ENCODE measurements at regions not wholly inside any gene's neighbourhood (a gene's known extent, or its start where the extent isn't known, plus 50 kb on each side); places are given as distances from the start of the nearest gene placed in this dataset.
"Not testable (repeated sequence)": the region's sequence is repeated elsewhere in the genome, so short reads cannot be mapped to it uniquely, and the experiment has no call there.

DNA sequence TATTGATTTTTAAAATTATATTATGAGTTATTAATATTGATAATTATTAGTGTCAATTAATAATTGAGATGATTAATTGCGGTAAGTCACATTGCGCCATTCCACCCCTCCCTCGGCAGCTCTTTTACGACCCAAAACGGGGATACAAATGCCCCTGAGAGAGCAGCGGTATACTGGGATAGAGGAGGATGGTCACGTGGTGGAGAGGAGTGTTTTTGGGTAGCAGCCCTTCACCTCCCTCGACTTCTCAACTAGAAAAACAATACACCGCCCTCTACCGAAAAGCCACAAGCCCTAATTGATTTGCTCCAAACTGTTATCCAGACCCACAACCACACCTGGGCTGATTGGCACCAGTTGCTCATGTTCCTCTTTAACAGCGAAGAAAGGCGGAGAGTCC is 71.0 kb downstream of the DAPL1 start:
- not testable (repeated sequence) for DNase-seq

GRCh38 chr2:158867531-158868191 is 72.5 kb downstream of the DAPL1 start:
- DNase-seq, result not testable (repeated sequence)

DNA sequence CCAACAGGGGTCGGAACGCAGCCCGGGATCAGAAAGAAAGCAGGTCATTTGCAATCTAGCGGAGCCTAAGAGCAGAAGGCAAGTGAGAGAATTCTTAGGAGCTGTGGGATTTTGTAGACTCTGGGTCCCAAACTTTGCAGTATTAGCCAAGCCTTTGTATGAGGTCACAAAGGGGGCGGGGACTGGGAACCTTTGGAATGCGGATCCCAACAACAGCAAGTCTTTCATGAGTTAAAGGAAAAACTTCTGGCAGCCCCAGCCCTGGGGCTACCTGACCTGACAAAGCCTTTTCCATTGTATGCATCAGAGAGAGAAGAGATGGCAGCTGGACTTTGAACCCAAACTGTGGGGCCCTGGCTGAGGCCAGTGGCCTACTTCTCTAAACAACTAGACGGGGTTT is 73.3 kb downstream of the DAPL1 start:
- not testable (repeated sequence) for DNase-seq

DNA sequence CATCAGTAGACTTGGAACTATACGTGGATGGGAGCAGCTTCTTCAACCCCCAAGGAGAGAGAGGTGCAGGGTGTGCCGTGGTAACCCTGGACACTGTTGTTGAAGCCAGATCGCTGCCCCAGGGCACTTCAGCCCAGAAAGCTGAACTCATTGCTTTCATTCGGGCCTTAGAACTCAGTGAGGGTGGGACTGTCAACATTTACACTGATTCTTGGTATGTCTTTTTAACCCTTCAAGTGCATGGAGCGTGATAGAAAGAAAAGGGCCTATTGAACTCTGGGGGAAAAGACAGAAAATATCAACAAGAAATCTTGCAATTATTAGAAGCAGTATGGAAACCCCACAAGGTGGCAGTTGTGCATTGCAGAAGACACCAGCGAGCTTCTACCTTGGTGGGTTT is 74.0 kb downstream of the DAPL1 start:
- DNase-seq, result not testable (repeated sequence)

GRCh38 chr2:158869609-158870008 is 74.5 kb downstream of the DAPL1 start:
- not testable (repeated sequence) for DNase-seq

- DNase-seq, result no peak
Observed at GRCh38 chr2:158878003-158878402, 82.9 kb downstream of the DAPL1 start.

GRCh38 chr2:158879229-158879903 is 84.2 kb downstream of the DAPL1 start:
- no peak for DNase-seq

GRCh38 chr2:158882297-158882696 is 86.1 kb upstream of the TANC1 start:
- no peak for DNase-seq

GRCh38 chr2:158884552-158884951 is 83.9 kb upstream of the TANC1 start:
- DNase-seq, result not testable (repeated sequence)

DNA sequence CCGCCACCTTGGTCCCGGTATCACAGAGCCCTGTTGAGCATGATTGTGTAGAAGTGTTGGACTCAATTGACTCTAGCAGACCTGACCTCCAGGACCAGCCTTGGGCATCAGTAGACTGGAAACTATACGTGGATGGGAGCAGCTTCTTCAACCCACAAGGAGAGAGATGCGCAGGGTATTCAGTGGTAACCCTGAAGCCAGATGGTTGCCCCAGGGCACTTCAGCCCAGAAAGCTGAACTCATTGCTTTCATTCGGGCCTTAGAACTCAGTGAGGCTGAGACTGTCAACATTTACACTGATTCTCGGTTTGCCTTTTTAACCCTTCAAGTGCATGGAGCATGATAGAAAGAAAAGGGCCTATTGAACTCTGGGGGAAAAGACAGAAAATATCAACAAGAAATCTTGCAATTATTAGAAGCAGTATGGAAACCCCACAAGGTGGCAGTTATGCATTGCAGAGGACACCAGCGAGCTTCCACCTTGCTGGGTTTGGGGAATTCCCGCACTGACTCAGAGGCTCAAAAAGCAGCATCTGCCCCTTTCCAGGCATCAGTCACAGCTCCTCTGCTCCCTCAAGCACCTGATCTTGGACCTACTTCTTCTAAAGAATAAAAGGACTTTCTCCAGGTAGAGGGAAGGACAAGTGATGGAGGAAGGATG is 83.3 kb upstream of the TANC1 start:
- DNase-seq, result not testable (repeated sequence)

DNA sequence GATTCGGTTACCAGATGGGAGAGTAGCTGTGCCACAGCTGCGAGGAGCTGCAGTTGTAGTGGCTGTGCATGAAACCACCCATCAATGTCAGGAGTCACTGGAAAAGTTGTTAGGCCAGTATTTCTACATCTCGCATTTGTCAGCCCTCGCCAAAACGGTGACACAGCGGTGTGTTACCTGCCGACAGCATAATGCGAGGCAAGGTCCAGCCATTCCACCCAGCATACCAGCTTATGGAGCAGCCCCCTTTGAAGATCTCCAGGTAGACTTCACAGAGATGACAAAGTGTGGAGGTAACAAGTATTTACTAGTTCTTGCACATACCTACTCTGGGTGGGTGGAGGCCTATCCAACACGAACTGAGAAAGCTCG is 82.8 kb upstream of the TANC1 start:
- not testable (repeated sequence) for DNase-seq

GRCh38 chr2:158889135-158889853 is 79.1 kb upstream of the TANC1 start:
- DNase-seq, result no peak

DNA sequence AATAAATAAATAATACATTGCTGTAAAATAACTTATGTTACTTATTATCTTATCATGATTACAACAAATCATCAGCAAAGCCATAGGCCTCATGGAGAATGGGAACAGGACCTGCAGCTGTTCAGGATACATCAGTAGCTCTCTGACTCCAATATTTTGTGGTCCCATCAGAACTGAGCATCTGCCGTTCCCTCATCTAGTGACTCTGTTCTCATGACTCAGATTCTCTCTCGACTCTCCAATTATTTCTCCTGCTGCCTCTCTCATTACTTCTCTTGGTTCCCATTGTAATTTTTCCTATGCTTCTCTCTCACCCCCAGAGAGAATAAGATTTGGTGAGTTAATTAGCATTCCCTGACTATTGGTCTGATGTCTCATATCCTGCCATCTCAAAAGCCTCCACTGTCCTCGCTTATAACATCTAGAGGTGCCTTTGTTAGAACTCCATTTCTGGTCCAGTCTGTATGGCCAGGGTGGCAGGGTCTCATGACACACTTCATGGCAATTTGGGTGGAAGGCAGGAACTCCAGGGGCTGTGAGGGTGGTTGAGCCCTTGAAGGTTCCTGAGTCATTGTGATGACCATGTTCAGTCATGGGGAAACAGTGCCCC is 78.0 kb upstream of the TANC1 start:
- no peak for DNase-seq

GRCh38 chr2:158893026-158893425 is 75.4 kb upstream of the TANC1 start:
- no peak for DNase-seq

DNA sequence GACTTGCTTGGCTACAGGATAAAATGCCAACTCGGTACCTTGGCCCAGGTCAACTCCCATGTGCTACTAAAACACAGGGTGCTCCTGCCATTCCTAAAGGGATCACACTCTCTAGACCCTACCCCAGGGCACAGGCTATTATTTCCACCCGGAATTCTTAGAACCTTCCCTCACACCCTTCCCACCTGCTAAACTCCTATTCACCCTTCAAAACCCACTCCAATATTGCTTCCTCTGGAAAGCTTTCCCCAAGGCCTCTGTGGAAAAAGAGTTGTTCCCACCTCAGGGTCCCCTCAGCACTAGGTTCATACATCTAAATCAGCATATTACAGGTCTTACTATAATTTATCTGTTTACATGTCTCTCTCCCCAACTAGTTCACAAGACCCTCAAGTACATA is 75.0 kb upstream of the TANC1 start:
- DNase-seq, result no peak

DNA sequence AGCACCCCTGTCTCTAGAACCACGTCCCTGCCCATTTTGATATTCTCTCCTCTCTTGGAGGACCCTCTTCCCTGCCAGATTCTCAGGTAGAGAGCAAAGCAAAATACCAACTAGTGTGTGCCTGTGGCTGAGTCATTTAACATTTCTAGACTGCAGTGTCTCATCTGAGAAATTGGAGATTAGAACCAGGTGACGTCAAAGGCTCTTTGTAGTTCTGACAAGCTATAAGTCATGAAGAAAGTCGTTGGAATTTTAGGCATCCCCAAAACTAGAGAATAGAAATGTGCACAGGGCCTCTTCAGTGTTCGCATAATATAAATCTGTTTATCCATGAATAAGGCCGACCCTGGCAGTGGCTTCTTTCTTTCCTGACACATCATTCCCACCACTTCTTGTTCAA is 74.4 kb upstream of the TANC1 start:
- no peak for DNase-seq

DNA sequence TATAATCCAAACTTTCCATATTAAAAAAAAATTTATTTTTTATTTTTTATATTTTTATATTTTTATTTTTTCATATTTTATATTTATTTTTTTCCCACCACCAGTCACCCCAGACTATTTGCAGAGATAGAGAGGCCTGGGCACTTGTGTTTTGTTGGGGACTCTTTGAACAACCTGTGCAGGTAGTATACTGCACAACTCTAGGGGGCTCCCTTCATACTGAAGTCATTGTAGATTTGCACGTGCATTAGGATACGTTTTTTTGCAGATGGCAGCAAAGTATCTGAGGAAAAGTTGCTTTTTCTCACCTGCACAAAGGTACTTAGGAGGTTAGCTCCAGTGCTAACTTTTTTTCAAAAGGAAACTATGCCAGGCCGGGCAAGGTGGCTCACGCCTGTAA is 73.9 kb upstream of the TANC1 start:
- no peak for DNase-seq

- DNase-seq, result no peak
Observed at GRCh38 chr2:158900345-158900744, 68.1 kb upstream of the TANC1 start.

- no peak for DNase-seq
Observed at GRCh38 chr2:158902005-158902398, 66.4 kb upstream of the TANC1 start.

- DNase-seq, result no peak
Observed at GRCh38 chr2:158903711-158904405, 64.6 kb upstream of the TANC1 start.

DNA sequence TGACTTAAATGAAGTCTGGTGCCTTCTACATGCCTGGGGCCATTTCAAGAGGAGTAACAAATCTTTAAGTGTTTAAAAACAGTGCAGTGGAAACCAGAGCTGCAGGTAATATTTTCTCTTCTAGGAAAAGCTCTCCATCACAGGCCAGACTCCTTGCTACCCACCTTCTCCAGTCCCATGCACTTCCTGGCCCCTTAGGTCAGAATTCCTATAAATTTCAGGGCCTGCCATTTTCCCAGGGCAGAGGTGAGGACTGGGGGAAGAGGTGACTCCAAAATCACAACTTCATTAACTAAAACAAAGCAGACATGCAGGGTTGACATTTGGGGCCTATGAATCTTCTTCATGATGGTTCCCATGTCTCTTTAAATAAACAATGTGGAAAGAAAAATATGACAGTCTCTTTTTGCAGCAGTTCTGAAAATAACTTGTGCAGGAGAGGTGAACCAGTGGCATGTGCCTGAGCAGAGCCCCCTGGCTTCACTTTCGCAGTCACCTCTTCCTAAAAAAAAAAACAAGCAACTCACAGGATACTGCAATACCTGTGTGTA is 63.7 kb upstream of the TANC1 start:
- no peak for DNase-seq

DNA sequence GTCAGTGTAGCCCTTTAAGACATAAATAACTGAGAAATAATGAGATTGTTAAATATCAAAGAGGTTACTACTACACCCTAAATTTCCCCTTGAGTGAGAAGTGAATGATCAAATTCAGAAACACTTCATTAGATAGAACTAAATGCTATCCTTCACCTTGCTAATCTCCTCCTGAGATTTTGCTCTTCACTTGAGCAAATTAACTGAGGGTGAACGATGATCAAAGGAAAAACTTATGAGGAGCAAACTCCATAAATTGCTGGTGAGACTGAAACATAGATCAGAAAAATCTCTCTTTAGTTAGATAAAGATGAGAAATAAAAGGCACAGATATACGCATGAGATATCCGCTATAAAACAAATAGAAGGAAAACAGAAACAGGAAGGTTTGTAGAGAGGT is 63.1 kb upstream of the TANC1 start:
- DNase-seq, result no peak

Data from inflammatory macrophage treated with lipopolysaccharide for 4 hours (primary cell).